ENCODE measurements at regions not wholly inside any gene's neighbourhood (a gene's known extent, or its start where the extent isn't known, plus 50 kb on each side); places are given as distances from the start of the nearest gene placed in this dataset.

GRCh38 chr15:89395996-89396395 lies 61.4 kb upstream of the POLG start:
- ATAC-seq (replicated peaks in 6 of 8) = no peak
- Histone ChIP-seq H3K4me3 (no peak overlapping the region), H3K4me1 (replicated peaks in 1 of 2) (peaks cover 43 to 59% of the 10 kb centered on the region in 2 donors), H3K27ac (peak overlapping the region; percentile 54 to 68)
- 0 to 56% (median 17%) methylated on average over 1 to 3 of the region's 4 CpGs; no CpG with 5 or more reads in 5 of the 10 experiments for WGBS, 10 experiments
- in situ Hi-C loops (cut with MboI; ENCODE audit: low pct_unique_long_range_greater_than_20kb in 2 of 9, low sequenced_read_pairs in 9 of 9, unreplicated experiment in 9 of 9) = no loop called here

GRCh38 chr15:89395461-89395871 lies 60.8 kb upstream of the POLG start:
- Histone ChIP-seq H3K4me1 (replicated peaks in 1 of 2) (peaks cover 46 to 64% of the 10 kb centered on the region in 2 donors), H3K27ac (peak overlapping the region; percentile 48 to 68)
- ATAC-seq (replicated peaks in 6 of 8) = peak in 5 of 8 experiments; percentile 79 to 82 (median 80)

GRCh38 chr15:89395031-89395430 lies 60.4 kb upstream of the POLG start:
- WGBS, 10 experiments = 25 to 100% (median 60%) methylated on average over 1 to 2 of the region's 2 CpGs; no CpG with 5 or more reads in 3 of the 10 experiments
- no peak for ATAC-seq (replicated peaks in 6 of 8)
- in situ Hi-C loops (cut with MboI; ENCODE audit: low pct_unique_long_range_greater_than_20kb in 2 of 9, low sequenced_read_pairs in 9 of 9, unreplicated experiment in 9 of 9) = no loop called here
- Histone ChIP-seq H3K4me1 (replicated peaks in 1 of 2) (peaks cover 49 to 65% of the 10 kb centered on the region in 2 donors), H3K27ac (peak overlapping the region; percentile 48), H3K4me3 (no peak overlapping the region)

More at GRCh38 chr15:89395461-89395871, 60.8 kb upstream of the POLG start:
- H3K4me3 ChIP-seq = no peak overlapping the region
- 0 to 10% (median 8%) methylated on average over 1 to 2 of the region's 10 CpGs; no CpG with 5 or more reads in 7 of the 10 experiments for WGBS, 10 experiments
- in situ Hi-C loops (cut with MboI; ENCODE audit: low pct_unique_long_range_greater_than_20kb in 2 of 9, low sequenced_read_pairs in 9 of 9, unreplicated experiment in 9 of 9) = no loop called here

- 0 to 80% (median 75%) methylated on average over 1 of the region's 5 CpGs; no CpG with 5 or more reads in 7 of the 10 experiments for WGBS, 10 experiments
- Histone ChIP-seq H3K27ac (no peak overlapping the region), H3K4me1 (replicated peaks in 1 of 2) (peaks cover 58 to 66% of the 10 kb centered on the region in 2 donors), H3K4me3 (no peak overlapping the region)
- in situ Hi-C loops (cut with MboI; ENCODE audit: low pct_unique_long_range_greater_than_20kb in 2 of 9, low sequenced_read_pairs in 9 of 9, unreplicated experiment in 9 of 9) = no loop called here
- no peak for ATAC-seq (replicated peaks in 6 of 8)
These were observed 58.4 kb upstream of the POLG start for GRCh38 chr15:89393056-89393455.

GRCh38 chr15:89391685-89392257 lies 57.1 kb upstream of the POLG start:
- ATAC-seq (replicated peaks in 6 of 8) = no peak
- Histone ChIP-seq H3K4me3 (no peak overlapping the region), H3K27ac (no peak overlapping the region), H3K4me1 (replicated peaks in 1 of 2) (peaks cover 58 to 67% of the 10 kb centered on the region in 2 donors)
- in situ Hi-C loops (cut with MboI; ENCODE audit: low pct_unique_long_range_greater_than_20kb in 2 of 9, low sequenced_read_pairs in 9 of 9, unreplicated experiment in 9 of 9) = no loop called here
- WGBS, 10 experiments = 20 to 100% (median 74%) methylated on average over 1 to 4 of the region's 12 CpGs; no CpG with 5 or more reads in 2 of the 10 experiments

GRCh38 chr15:89389841-89390603 lies 55.4 kb upstream of the POLG start:
- WGBS, 10 experiments = 0 to 16% (median 7%) methylated on average over 1 to 7 of the region's 19 CpGs; no CpG with 5 or more reads in 5 of the 10 experiments
- Histone ChIP-seq H3K4me3 (no peak overlapping the region), H3K4me1 (replicated peaks in 1 of 2) (peaks cover 52 to 58% of the 10 kb centered on the region in 2 donors), H3K27ac (peak overlapping the region; percentile 80 to 83)
- ATAC-seq (replicated peaks in 6 of 8) = peak; percentile 79 to 95 (median 82)
- in situ Hi-C loops (cut with MboI; ENCODE audit: low pct_unique_long_range_greater_than_20kb in 2 of 9, low sequenced_read_pairs in 9 of 9, unreplicated experiment in 9 of 9) = no loop called here

- H3K4me3 ChIP-seq = no peak overlapping the region
- 45 to 95% (median 86%) methylated on average over 2 to 9 of the region's 12 CpGs; no CpG with 5 or more reads in 2 of the 10 experiments for WGBS, 10 experiments
- peaks cover 70 to 76% of the 10 kb centered on the region in 2 donors for H3K4me1 ChIP-seq (replicated peaks in 1 of 2)
- no peak for ATAC-seq (replicated peaks in 6 of 8)
- no peak overlapping the region for H3K27ac ChIP-seq
- in situ Hi-C loops (cut with MboI; ENCODE audit: low pct_unique_long_range_greater_than_20kb in 2 of 9, low sequenced_read_pairs in 9 of 9, unreplicated experiment in 9 of 9) = no loop called here
These were observed 52.7 kb upstream of the POLG start for GRCh38 chr15:89387140-89387903.

- in situ Hi-C loops (cut with MboI; ENCODE audit: low pct_unique_long_range_greater_than_20kb in 2 of 9, low sequenced_read_pairs in 9 of 9, unreplicated experiment in 9 of 9) = no loop called here
- WGBS, 10 experiments = 38 to 90% (median 62%) methylated on average over 3 to 8 of the region's 10 CpGs; no CpG with 5 or more reads in 3 of the 10 experiments
- no peak overlapping the region for H3K27ac ChIP-seq
- no peak for ATAC-seq (replicated peaks in 6 of 8)
- H3K4me3 ChIP-seq = no peak overlapping the region
- peaks cover 79 to 81% of the 10 kb centered on the region in 2 donors for H3K4me1 ChIP-seq (replicated peaks in 1 of 2)
These were observed 51.1 kb upstream of the POLG start for GRCh38 chr15:89385596-89386331.

Measured in motor neuron (in vitro differentiated cells).